ENCODE measurements at regions not wholly inside any gene's neighbourhood (a gene's known extent, or its start where the extent isn't known, plus 50 kb on each side); places are given as distances from the start of the nearest gene placed in this dataset.

DNA sequence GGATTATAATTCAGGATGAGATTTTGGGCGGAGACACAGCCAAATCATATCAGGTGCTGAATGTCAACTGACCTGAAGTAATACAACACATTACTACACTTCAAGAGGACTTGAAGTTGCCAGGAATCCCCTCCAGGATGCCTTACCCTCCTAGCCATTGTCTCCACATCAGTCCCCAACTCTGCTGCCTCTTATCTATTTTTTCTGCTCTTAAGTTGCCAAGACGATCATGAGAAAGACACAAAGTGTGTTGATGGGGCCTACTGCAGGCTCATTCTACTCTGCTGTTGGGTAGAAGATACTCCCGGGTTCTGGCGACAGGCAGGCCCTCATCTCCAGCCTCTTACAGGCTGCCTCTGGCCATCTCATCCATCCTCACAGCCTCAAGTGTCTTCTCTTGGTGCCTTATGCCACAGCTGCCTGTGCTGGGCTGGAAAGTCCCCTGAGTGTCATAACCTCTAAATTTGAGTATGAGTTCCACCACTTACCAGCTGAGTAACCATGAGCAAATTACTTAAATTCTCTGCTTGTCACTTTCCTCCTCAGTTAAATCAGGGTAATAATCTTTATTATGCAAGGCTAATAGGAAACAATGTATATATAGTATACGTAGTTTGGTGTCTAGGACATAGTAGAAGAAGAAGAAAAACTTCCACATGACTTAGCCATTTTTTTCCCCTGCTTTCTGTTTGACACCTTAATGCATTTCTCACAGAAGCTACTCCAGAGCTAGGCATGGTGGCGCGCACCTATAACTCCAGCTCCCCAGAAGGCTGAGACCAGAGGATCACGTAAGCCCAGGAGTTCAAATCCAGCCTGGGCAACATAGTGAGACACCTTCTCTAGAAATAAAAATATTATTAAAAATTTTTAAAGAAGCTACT lies 73.0 kb upstream of the SNX2 start:
- Histone ChIP-seq H3K36me3 (ENCODE audit: control insufficient read depth in 2 of 2, insufficient read depth in 2 of 2, low read length in 1 of 2) (no peaks in the 10 kb centered on the region), H3K9me3 (ENCODE audit: control insufficient read depth in 2 of 2, insufficient read depth in 1 of 2, low read depth in 1 of 2, low read length in 1 of 2) (no peaks in the 10 kb centered on the region), H3K27ac (ENCODE audit: low read depth in 2 of 2, low read length in 1 of 2) (no peak overlapping the region), H3K27me3 (ENCODE audit: control insufficient read depth in 1 of 2, insufficient read depth in 2 of 2, low read length in 2 of 2) (no peaks in the 10 kb centered on the region), H3K4me3 (ENCODE audit: low read depth in 1 of 2, low read length in 2 of 2) (no peak overlapping the region), H3K4me1 (ENCODE audit: control insufficient read depth in 2 of 2, insufficient read depth in 2 of 2, low read length in 1 of 2) (no peaks in the 10 kb centered on the region)
- 81 to 85% methylated on average over 8 of the region's 8 CpGs for WGBS, 2 donors

GRCh38 chr5:122702524-122702875 lies 72.4 kb upstream of the SNX2 start:
- Histone ChIP-seq H3K4me3 (ENCODE audit: low read depth in 1 of 2, low read length in 2 of 2) (no peak overlapping the region), H3K4me1 (ENCODE audit: control insufficient read depth in 2 of 2, insufficient read depth in 2 of 2, low read length in 1 of 2) (no peaks in the 10 kb centered on the region), H3K27ac (ENCODE audit: low read depth in 2 of 2, low read length in 1 of 2) (no peak overlapping the region), H3K36me3 (ENCODE audit: control insufficient read depth in 2 of 2, insufficient read depth in 2 of 2, low read length in 1 of 2) (no peaks in the 10 kb centered on the region), H3K27me3 (ENCODE audit: control insufficient read depth in 1 of 2, insufficient read depth in 2 of 2, low read length in 2 of 2) (no peaks in the 10 kb centered on the region), H3K9me3 (ENCODE audit: control insufficient read depth in 2 of 2, insufficient read depth in 1 of 2, low read depth in 1 of 2, low read length in 1 of 2) (no peaks in the 10 kb centered on the region)
- 66 to 86% methylated on average over 2 of the region's 2 CpGs for WGBS, 2 donors

GRCh38 chr5:122703203-122703602 lies 71.7 kb upstream of the SNX2 start:
- WGBS, 2 donors: 83 to 86% methylated on average over 4 of the region's 4 CpGs
- H3K9me3 ChIP-seq (ENCODE audit: control insufficient read depth in 2 of 2, insufficient read depth in 1 of 2, low read depth in 1 of 2, low read length in 1 of 2): no peaks in the 10 kb centered on the region
- no peaks in the 10 kb centered on the region for H3K36me3 ChIP-seq (ENCODE audit: control insufficient read depth in 2 of 2, insufficient read depth in 2 of 2, low read length in 1 of 2)
- no peaks in the 10 kb centered on the region for H3K4me1 ChIP-seq (ENCODE audit: control insufficient read depth in 2 of 2, insufficient read depth in 2 of 2, low read length in 1 of 2)
- no peak overlapping the region for H3K4me3 ChIP-seq (ENCODE audit: low read depth in 1 of 2, low read length in 2 of 2)
- H3K27ac ChIP-seq (ENCODE audit: low read depth in 2 of 2, low read length in 1 of 2): no peak overlapping the region
- H3K27me3 ChIP-seq (ENCODE audit: control insufficient read depth in 1 of 2, insufficient read depth in 2 of 2, low read length in 2 of 2): no peaks in the 10 kb centered on the region

DNA sequence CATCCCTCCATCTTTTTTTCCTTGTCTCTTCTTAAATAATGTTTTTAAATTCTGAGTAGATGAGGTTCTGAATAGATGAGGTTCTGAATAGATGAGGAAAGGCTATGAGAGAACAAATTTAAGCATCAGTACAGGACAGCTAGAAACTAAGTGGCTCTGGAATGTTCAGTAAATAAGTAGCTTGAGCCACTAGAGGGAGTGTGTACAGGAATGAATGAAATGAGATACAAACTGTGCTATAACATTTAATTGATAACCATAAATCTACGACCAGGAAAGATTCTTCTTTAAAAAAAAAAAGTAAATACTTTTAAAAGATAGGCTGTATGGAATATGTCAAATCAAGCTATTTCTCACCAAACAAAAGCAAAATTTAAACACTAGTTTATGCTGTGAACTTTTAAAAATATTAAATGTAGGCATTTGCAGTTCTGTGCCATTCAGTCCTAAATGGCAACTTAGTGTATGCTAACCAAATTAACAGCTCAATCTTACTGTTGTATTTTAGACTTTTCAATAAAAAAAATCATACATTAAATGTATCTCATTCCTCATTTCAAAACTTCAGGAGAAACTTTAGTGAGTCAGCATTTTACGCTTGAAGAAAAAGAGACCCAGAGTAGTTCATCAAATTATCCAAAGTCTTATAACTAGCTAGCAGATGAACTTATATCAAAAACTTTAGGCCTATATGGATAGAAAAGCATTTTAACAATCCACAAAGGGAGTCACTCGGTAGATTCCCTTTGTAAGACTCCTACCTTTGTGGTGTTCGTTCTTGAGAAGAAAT lies 70.4 kb upstream of the SNX2 start:
- H3K36me3 ChIP-seq (ENCODE audit: control insufficient read depth in 2 of 2, insufficient read depth in 2 of 2, low read length in 1 of 2): no peaks in the 10 kb centered on the region
- H3K9me3 ChIP-seq (ENCODE audit: control insufficient read depth in 2 of 2, insufficient read depth in 1 of 2, low read depth in 1 of 2, low read length in 1 of 2): no peaks in the 10 kb centered on the region
- 72 to 74% methylated on average over 4 of the region's 4 CpGs for WGBS, 2 donors
- no peak overlapping the region for H3K27ac ChIP-seq (ENCODE audit: low read depth in 2 of 2, low read length in 1 of 2)
- H3K27me3 ChIP-seq (ENCODE audit: control insufficient read depth in 1 of 2, insufficient read depth in 2 of 2, low read length in 2 of 2): no peaks in the 10 kb centered on the region
- H3K4me3 ChIP-seq (ENCODE audit: low read depth in 1 of 2, low read length in 2 of 2): no peak overlapping the region
- no peaks in the 10 kb centered on the region for H3K4me1 ChIP-seq (ENCODE audit: control insufficient read depth in 2 of 2, insufficient read depth in 2 of 2, low read length in 1 of 2)

- Histone ChIP-seq H3K36me3 (ENCODE audit: control insufficient read depth in 2 of 2, insufficient read depth in 2 of 2, low read length in 1 of 2) (no peaks in the 10 kb centered on the region), H3K27me3 (ENCODE audit: control insufficient read depth in 1 of 2, insufficient read depth in 2 of 2, low read length in 2 of 2) (no peaks in the 10 kb centered on the region), H3K4me3 (ENCODE audit: low read depth in 1 of 2, low read length in 2 of 2) (no peak overlapping the region), H3K9me3 (ENCODE audit: control insufficient read depth in 2 of 2, insufficient read depth in 1 of 2, low read depth in 1 of 2, low read length in 1 of 2) (no peaks in the 10 kb centered on the region), H3K4me1 (ENCODE audit: control insufficient read depth in 2 of 2, insufficient read depth in 2 of 2, low read length in 1 of 2) (no peaks in the 10 kb centered on the region), H3K27ac (ENCODE audit: low read depth in 2 of 2, low read length in 1 of 2) (no peak overlapping the region)
- WGBS, 2 donors: 77 to 96% methylated on average over 1 of the region's 1 CpG
Measured at GRCh38 chr5:122705851-122706250, 69.0 kb upstream of the SNX2 start.

DNA sequence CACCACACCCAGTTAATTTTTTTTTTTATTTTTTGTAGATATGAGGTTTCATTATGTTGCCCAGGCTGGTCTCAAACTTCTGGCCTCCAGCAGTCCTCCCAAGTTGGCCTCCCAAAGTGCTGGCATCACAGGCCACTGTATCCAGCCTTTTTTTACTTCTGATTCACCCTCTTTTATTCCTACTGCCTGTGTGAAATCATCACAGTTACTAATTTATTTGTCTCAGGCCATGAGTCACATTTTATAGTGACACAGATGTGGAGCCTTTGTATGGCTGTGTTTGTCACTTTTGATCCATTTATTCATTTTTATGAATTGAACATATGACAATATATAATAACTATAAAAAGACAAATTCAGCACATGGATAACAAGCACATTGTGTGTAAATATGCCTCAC lies 67.1 kb upstream of the SNX2 start:
- H3K27ac ChIP-seq (ENCODE audit: low read depth in 2 of 2, low read length in 1 of 2): no peak overlapping the region
- H3K27me3 ChIP-seq (ENCODE audit: control insufficient read depth in 1 of 2, insufficient read depth in 2 of 2, low read length in 2 of 2): no peaks in the 10 kb centered on the region
- no peaks in the 10 kb centered on the region for H3K36me3 ChIP-seq (ENCODE audit: control insufficient read depth in 2 of 2, insufficient read depth in 2 of 2, low read length in 1 of 2)
- no peak overlapping the region for H3K4me3 ChIP-seq (ENCODE audit: low read depth in 1 of 2, low read length in 2 of 2)
- H3K9me3 ChIP-seq (ENCODE audit: control insufficient read depth in 2 of 2, insufficient read depth in 1 of 2, low read depth in 1 of 2, low read length in 1 of 2): no peaks in the 10 kb centered on the region
- no peaks in the 10 kb centered on the region for H3K4me1 ChIP-seq (ENCODE audit: control insufficient read depth in 2 of 2, insufficient read depth in 2 of 2, low read length in 1 of 2)

GRCh38 chr5:122713041-122713440 lies 61.8 kb upstream of the SNX2 start:
- Histone ChIP-seq H3K36me3 (ENCODE audit: control insufficient read depth in 2 of 2, insufficient read depth in 2 of 2, low read length in 1 of 2) (no peaks in the 10 kb centered on the region), H3K4me3 (ENCODE audit: low read depth in 1 of 2, low read length in 2 of 2) (no peak overlapping the region), H3K4me1 (ENCODE audit: control insufficient read depth in 2 of 2, insufficient read depth in 2 of 2, low read length in 1 of 2) (no peaks in the 10 kb centered on the region), H3K9me3 (ENCODE audit: control insufficient read depth in 2 of 2, insufficient read depth in 1 of 2, low read depth in 1 of 2, low read length in 1 of 2) (no peaks in the 10 kb centered on the region), H3K27ac (ENCODE audit: low read depth in 2 of 2, low read length in 1 of 2) (no peak overlapping the region), H3K27me3 (ENCODE audit: control insufficient read depth in 1 of 2, insufficient read depth in 2 of 2, low read length in 2 of 2) (no peaks in the 10 kb centered on the region)
- WGBS, 2 donors: 53 to 72% methylated on average over 3 of the region's 3 CpGs

DNA sequence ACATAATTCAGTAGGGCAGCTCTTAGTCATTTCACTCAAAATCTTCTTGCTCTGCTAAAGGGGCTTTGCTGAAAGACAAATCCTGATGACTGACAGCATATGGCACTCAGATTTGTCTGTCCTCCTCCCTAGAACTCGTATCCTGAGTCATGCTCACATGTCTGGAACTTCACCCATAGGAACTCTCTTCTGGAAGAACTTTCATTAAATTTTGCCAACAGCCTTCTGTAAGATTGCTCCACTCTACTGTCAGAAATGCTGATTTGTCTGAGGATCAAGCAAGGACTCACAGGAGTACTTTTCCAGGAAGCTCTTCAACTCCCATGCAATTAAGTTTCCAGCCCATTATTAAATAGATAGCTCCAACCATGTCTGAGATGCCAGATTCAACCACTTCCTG lies 59.8 kb upstream of the SNX2 start:
- Histone ChIP-seq H3K27me3 (ENCODE audit: control insufficient read depth in 1 of 2, insufficient read depth in 2 of 2, low read length in 2 of 2) (no peaks in the 10 kb centered on the region), H3K4me3 (ENCODE audit: low read depth in 1 of 2, low read length in 2 of 2) (no peak overlapping the region), H3K9me3 (ENCODE audit: control insufficient read depth in 2 of 2, insufficient read depth in 1 of 2, low read depth in 1 of 2, low read length in 1 of 2) (no peaks in the 10 kb centered on the region), H3K36me3 (ENCODE audit: control insufficient read depth in 2 of 2, insufficient read depth in 2 of 2, low read length in 1 of 2) (no peaks in the 10 kb centered on the region), H3K4me1 (ENCODE audit: control insufficient read depth in 2 of 2, insufficient read depth in 2 of 2, low read length in 1 of 2) (no peaks in the 10 kb centered on the region), H3K27ac (ENCODE audit: low read depth in 2 of 2, low read length in 1 of 2) (no peak overlapping the region)
- WGBS, 2 donors: 0 to 29% methylated on average over 1 of the region's 1 CpG

DNA sequence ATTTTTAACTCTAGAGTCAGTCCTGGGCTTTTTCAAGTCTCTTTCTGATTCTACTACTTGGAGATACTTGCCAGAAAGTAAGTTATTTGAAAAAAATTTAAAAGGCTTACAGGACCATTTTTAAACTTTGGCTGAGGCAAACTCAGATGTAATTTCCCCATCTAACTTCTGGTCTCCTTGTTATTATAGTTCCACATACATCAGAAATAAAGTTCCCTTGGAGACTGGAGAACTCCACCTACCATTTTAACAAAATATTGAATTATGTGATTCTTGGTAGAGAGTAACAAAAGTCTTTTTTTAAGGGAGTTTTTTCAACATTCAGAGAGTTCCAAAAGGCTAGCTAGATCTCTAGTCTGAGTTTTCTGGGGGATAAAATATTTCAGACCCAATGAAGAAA lies 56.3 kb upstream of the SNX2 start:
- Histone ChIP-seq H3K4me1 (ENCODE audit: control insufficient read depth in 2 of 2, insufficient read depth in 2 of 2, low read length in 1 of 2) (no peaks in the 10 kb centered on the region), H3K27ac (ENCODE audit: low read depth in 2 of 2, low read length in 1 of 2) (no peak overlapping the region), H3K27me3 (ENCODE audit: control insufficient read depth in 1 of 2, insufficient read depth in 2 of 2, low read length in 2 of 2) (no peaks in the 10 kb centered on the region), H3K36me3 (ENCODE audit: control insufficient read depth in 2 of 2, insufficient read depth in 2 of 2, low read length in 1 of 2) (no peaks in the 10 kb centered on the region), H3K9me3 (ENCODE audit: control insufficient read depth in 2 of 2, insufficient read depth in 1 of 2, low read depth in 1 of 2, low read length in 1 of 2) (no peaks in the 10 kb centered on the region), H3K4me3 (ENCODE audit: low read depth in 1 of 2, low read length in 2 of 2) (no peak overlapping the region)
